ENCODE measurements at regions not wholly inside any gene's neighbourhood (a gene's known extent, or its start where the extent isn't known, plus 50 kb on each side); places are given as distances from the start of the nearest gene placed in this dataset.

DNA sequence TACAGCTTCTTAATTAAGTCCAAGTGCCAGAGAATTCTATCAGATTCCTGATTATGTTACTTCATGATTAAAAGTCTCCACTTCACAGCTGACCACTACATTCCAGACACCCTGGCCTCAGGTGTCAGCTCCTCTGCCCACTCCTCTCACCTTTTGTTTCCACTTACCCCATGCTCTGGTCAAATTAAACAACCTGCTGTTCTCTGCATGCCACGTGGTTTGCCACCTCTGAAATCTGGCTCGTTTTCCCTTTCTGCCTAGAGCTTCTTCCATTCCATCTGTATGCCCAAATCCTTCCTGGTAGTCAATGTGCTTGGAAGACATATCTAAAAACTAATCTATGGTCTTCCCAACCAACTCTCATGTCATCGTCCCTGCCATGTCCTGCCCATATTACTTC, 158.6 kb downstream of the ICE1 start:
- H3K4me1 ChIP-seq, result no peaks in the 10 kb centered on the region
- no peaks in the 10 kb centered on the region for H3K36me3 ChIP-seq
- H3K79me2 ChIP-seq (ENCODE audit: low read depth), result no peaks in the 10 kb centered on the region
- no peak overlapping the region for H3K27ac ChIP-seq
- H2AFZ ChIP-seq (replicated peaks), result no peak overlapping the region
- Mint-ChIP-seq H3K4me1 (no peaks in the 10 kb centered on the region), H3K4me3 (no peak overlapping the region), H3K27ac (no peak overlapping the region), H3K9me3 (no peaks in the 10 kb centered on the region), H3K27me3 (ENCODE audit: insufficient read depth, low read depth) (no peaks in the 10 kb centered on the region), H3K36me3 (no peaks in the 10 kb centered on the region)
- H3K9ac ChIP-seq, result no peak overlapping the region
- H4K20me1 ChIP-seq (ENCODE audit: low read depth), result no peaks in the 10 kb centered on the region
- TF ChIP-seq, protein P1, sequence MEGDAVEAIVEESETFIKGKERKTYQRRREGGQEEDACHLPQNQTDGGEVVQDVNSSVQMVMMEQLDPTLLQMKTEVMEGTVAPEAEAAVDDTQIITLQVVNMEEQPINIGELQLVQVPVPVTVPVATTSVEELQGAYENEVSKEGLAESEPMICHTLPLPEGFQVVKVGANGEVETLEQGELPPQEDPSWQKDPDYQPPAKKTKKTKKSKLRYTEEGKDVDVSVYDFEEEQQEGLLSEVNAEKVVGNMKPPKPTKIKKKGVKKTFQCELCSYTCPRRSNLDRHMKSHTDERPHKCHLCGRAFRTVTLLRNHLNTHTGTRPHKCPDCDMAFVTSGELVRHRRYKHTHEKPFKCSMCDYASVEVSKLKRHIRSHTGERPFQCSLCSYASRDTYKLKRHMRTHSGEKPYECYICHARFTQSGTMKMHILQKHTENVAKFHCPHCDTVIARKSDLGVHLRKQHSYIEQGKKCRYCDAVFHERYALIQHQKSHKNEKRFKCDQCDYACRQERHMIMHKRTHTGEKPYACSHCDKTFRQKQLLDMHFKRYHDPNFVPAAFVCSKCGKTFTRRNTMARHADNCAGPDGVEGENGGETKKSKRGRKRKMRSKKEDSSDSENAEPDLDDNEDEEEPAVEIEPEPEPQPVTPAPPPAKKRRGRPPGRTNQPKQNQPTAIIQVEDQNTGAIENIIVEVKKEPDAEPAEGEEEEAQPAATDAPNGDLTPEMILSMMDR (IDR thresholded peaks at IDR 0.05), result no peak
- TF ChIP-seq EZH2 (IDR thresholded peaks at IDR 0.05) (no peak), EZH2phosphoT487 (IDR thresholded peaks at IDR 0.05) (no peak)
- no peak for DNase-seq (ENCODE audit: low spot score)
- no peaks in the 10 kb centered on the region for H3K27me3 ChIP-seq
- no peaks in the 10 kb centered on the region for H3F3A ChIP-seq (ENCODE audit: low read depth)
- H3K9me3 ChIP-seq (ENCODE audit: low read depth), result no peaks in the 10 kb centered on the region
- no peak overlapping the region for H3K4me2 ChIP-seq
- no peak overlapping the region for H3K4me3 ChIP-seq

DNA sequence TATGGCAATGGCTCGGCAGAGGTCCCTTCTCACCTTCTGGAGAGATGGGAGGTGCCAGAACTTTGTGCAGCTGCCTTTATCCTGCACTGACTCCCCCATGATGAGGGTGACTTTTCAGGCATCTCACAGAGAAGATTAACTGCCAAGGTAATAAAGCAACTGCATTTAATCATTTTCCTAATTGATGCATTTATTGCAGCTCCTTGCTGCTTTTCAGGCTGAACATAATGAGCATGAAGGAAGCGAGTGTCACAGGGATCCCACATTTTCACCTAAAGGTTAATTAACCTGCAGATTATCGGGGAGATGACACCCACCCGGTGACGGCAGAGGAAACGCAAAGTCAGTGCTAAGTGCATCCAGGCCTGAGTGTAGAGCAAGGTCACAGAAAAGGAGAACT, 154.3 kb downstream of the ICE1 start:
- Histone ChIP-seq H3K27me3 (no peaks in the 10 kb centered on the region), H2AFZ (replicated peaks) (no peak overlapping the region), H3K4me3 (no peak overlapping the region), H3K79me2 (ENCODE audit: low read depth) (no peaks in the 10 kb centered on the region), H3F3A (ENCODE audit: low read depth) (no peaks in the 10 kb centered on the region), H3K27ac (no peak overlapping the region), H4K20me1 (ENCODE audit: low read depth) (no peaks in the 10 kb centered on the region), H3K4me2 (no peak overlapping the region), H3K36me3 (no peaks in the 10 kb centered on the region), H3K9ac (no peak overlapping the region), H3K4me1 (no peaks in the 10 kb centered on the region), H3K9me3 (ENCODE audit: low read depth) (no peaks in the 10 kb centered on the region)
- DNase-seq (ENCODE audit: low spot score), result no peak
- H3K27ac Mint-ChIP-seq, result no peak overlapping the region
- no peaks in the 10 kb centered on the region for H3K36me3 Mint-ChIP-seq
- H3K27me3 Mint-ChIP-seq (ENCODE audit: insufficient read depth, low read depth), result peaks cover 3% of the 10 kb centered on the region
- no peak overlapping the region for H3K4me3 Mint-ChIP-seq
- H3K4me1 Mint-ChIP-seq, result peaks cover 10% of the 10 kb centered on the region
- TF ChIP-seq, protein P1 (IDR thresholded peaks at IDR 0.05), result no peak
- TF ChIP-seq EZH2 (IDR thresholded peaks at IDR 0.05) (no peak), EZH2phosphoT487 (IDR thresholded peaks at IDR 0.05) (no peak)
- peaks cover 2% of the 10 kb centered on the region for H3K9me3 Mint-ChIP-seq

DNA sequence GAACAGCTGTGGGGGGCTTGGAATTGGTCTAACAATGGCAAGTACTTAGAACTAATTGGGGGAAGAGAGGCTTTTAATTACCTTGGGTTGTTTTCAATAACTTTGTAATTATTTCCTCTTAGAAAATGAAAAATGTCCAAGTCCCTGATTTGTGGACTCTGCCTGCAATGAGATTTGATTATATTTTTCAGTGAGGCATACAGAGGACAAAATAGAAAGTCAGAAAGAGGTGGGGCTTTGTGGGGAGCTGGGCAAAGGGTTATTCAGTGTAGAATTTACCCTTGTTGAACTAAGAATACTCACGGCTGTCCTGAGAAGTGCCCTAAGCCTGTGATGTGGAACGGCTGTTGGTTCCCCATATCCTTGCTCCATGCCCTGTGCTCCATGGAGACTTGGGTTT, 153.0 kb downstream of the ICE1 start:
- DNase-seq (ENCODE audit: low spot score), result no peak
- no peaks in the 10 kb centered on the region for H3K36me3 ChIP-seq
- no peak overlapping the region for H3K4me3 ChIP-seq
- no peak overlapping the region for H3K27ac ChIP-seq
- Mint-ChIP-seq H3K9me3 (peaks cover 2% of the 10 kb centered on the region), H3K4me1 (peaks cover 10% of the 10 kb centered on the region), H3K36me3 (no peaks in the 10 kb centered on the region), H3K27me3 (ENCODE audit: insufficient read depth, low read depth) (peaks cover 3% of the 10 kb centered on the region), H3K4me3 (no peak overlapping the region), H3K27ac (no peak overlapping the region)
- no peaks in the 10 kb centered on the region for H3F3A ChIP-seq (ENCODE audit: low read depth)
- no peaks in the 10 kb centered on the region for H4K20me1 ChIP-seq (ENCODE audit: low read depth)
- no peaks in the 10 kb centered on the region for H3K79me2 ChIP-seq (ENCODE audit: low read depth)
- no peaks in the 10 kb centered on the region for H3K27me3 ChIP-seq
- TF ChIP-seq EZH2phosphoT487 (IDR thresholded peaks at IDR 0.05) (no peak), EZH2 (IDR thresholded peaks at IDR 0.05) (no peak)
- TF ChIP-seq, protein P1 (IDR thresholded peaks at IDR 0.05), result no peak
- no peak overlapping the region for H2AFZ ChIP-seq (replicated peaks)
- no peak overlapping the region for H3K9ac ChIP-seq
- H3K4me2 ChIP-seq, result no peak overlapping the region
- H3K9me3 ChIP-seq (ENCODE audit: low read depth), result no peaks in the 10 kb centered on the region
- no peaks in the 10 kb centered on the region for H3K4me1 ChIP-seq

All from neural progenitor cell (in vitro differentiated cells).